Brain pericyte (primary cell): ENCODE measurements at regions not wholly inside any gene's neighbourhood (a gene's known extent, or its start where the extent isn't known, plus 50 kb on each side); places are given as distances from the start of the nearest gene placed in this dataset.
"Not testable (repeated sequence)": the region's sequence is repeated elsewhere in the genome, so short reads cannot be mapped to it uniquely, and the experiment has no call there.

Source experiments
- DNase-seq: peaks from one replicate; pipeline ENCODE4 v3.0.0-alpha.2; 2012; ENCODE audit warnings: low read depth, low spot score

DNA sequence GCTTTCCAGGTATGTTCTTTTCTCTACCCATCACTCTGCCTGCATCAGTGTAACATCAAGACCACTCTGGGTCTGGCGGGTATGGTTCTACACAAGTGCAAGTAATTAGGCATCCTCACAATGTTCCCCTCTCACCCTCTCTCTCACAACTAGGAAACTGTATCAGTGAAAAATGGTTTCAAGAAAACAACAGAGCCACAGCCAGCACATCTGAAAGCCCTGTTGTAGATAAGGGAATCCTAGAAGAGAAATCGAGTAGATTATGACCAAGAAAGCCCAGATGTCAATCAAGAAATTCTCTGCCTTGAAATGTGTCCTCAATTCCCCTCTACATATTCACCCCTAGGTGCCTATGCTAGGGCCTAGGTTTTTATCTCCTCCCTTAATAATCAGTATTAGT is 281.3 kb upstream of the ANKRD50 start:
- no peak for DNase-seq

DNA sequence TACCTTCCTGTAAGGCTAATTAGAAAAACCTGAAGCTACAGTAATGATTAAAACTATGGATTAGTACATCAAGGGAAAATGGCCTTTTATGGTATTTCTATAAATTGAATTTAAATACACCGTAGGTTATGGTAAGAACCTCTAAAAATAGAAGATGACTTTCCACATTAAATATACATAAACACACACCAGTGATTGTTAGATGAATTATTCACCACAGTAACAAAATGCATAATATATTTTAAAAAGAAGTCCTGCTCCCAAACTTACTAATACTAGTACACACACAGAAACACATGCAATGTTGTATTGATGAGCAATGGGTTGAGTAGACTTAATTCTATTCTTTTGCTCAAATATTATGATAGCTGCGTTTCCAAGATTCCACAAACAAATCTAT is 277.9 kb upstream of the ANKRD50 start:
- DNase-seq, result no peak

DNA sequence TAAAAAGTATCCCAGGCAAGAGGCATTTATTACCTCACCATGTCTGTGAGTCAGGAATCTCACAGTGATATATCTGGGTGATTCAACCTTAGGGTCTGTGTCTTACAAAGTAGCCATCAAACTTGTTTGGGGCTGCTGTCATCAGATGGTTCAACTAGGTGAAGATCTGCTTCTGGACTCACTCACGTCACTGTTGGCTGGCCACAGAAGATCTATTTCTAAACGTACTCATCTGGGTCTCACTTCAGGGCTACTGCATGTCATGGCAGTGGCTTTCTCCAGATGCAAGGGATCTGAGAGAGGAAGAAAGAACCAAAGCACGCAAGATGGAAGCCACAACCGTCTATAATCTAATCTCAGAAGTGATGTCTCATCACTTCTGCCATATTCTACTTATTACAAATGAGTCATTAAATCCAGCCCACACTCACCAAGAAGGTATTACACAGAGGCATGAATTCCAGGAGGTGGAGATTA is 267.8 kb upstream of the ANKRD50 start:
- DNase-seq, result no peak

DNA sequence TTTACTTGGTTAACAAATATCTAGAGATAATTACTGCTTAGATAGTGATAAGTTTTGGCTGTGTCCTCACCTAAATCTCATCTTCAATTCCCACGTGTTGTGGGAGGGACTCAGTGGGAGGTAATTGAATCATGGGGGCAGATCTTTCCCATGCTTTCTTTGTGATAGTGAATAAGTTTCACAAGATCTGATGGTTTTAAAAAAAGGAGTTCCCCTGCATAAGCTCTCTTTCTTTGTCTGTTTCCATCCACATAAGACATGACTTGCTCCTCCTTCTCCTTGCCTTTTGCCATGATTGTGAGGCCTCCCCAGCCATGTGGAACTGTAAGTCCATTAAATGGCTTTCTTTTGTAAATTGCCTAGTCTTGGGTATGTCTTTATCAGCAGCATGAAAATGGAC is 266.0 kb upstream of the ANKRD50 start:
- DNase-seq, result not testable (repeated sequence)

DNA sequence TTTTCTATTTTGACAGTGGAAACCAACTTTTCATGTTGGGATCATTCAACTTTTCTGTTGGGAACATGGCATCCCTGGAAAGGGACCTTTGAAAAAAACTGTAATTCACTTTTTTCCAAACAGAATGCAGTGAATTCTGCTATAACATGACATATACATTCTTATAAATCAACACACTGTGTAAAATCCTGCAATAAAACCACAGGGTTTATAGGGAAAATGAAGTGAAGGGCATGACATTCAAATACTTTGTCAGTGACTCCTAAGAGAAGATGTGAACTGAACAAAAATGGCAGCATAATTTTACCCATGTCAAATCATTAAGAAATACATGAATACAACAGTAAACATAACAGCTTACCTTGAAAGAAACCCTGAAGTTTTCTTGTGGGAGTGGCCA is 264.5 kb upstream of the ANKRD50 start:
- no peak for DNase-seq

DNA sequence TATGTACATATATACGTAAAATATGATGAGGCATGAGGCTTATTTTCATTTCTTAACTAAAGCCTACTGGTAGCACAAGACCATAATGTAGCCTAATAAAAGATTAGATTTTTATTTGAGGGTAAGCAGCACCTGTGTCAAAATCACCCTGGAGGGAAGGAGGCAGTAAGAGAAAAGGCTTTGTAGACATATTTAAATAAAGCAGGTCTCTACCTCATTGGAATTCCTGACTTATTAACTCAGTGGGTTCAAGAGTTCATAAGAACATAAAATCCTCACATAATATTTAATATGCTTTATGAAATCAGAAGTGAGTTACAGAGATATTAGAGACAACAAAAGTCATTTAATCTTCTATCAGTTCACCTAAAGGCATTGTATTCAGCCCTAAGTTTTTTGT is 261.6 kb upstream of the ANKRD50 start:
- DNase-seq, result no peak

DNA sequence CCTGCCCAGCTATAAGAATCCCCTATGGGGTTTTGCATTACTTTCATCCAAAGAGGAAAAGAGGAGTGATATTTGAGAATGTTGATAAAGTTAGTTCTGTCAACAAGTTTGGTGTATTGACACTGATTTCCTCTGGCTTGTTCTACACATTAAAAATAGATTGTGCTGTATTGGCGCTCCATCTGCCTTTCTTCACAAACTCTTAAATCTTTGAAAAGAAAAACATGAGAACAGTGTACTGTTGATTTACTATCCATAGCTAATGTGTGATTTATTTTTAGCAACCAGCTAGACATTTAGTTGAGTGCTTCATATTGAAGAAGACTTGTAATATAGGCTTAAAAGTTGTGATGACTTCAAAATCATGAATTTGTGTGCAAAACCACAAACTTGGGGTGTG is 261.2 kb upstream of the ANKRD50 start:
- DNase-seq, result peak; percentile 39

DNA sequence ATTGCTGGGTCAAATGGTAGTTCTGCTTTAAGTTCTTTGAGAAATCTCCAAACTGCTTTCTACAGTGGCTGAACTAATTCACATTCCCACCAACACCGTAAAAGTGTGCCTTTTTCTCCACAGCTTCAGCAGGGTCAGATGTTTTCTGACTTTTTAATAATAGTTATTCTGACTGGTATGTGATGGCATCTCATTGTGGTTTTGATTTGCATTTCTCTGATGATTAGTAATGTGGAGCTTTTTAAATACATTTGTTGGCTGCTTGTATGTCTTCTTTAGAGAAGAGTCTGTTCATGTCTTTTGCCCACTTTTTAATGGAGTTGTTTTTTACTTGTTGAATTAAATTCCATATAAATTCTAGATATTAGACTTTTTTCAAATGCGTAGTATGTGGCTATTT is 257.5 kb upstream of the ANKRD50 start:
- DNase-seq, result no peak

DNA sequence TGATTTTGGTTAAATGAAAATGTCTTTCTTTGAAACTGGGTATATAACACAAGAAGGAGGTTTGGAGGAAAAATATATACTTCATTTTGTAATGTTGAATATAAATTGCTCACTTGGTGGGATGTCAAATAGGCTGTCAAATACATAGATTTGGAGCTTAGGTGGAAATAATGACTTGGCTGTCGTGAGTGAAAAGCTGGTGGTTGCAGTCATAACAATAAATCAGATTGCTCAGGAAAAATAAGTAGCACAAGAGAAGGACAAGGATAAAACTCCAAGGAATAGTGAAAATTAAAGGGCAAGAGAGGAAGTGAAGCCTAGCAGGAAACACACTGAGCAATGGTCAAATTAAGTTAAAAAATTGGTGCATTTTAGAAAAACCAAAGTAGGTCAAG is 253.0 kb upstream of the ANKRD50 start:
- DNase-seq, result no peak

DNA sequence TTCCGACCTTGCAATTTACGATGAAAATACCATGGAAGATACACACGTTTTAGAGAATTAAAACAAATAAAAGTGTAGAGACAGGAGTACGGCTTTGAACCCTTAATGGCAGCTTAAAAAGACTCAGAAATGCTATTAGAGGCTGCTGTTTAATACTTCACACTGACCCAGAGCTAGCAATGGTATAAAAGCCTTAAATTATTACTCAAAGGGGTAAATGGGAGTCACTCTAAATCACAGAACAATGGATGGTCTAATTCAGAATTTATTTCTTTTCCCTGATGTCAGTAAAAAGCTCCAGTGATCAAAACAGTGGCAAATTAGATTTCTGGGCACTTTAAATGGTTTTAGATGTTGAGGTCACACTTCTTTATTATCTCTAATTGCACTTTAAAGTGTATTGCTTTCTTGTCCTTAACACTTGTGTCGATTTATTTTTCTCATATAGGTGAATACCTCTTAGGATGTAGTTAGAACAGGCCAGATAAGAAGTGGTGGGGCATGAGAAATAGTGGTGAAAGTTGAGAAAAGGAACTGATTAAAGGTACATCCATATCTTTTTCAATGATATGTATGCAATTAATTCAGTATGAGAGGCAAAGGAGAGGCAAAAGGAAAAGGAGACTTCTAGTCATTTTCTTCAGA is 252.4 kb upstream of the ANKRD50 start:
- DNase-seq, result no peak

DNA sequence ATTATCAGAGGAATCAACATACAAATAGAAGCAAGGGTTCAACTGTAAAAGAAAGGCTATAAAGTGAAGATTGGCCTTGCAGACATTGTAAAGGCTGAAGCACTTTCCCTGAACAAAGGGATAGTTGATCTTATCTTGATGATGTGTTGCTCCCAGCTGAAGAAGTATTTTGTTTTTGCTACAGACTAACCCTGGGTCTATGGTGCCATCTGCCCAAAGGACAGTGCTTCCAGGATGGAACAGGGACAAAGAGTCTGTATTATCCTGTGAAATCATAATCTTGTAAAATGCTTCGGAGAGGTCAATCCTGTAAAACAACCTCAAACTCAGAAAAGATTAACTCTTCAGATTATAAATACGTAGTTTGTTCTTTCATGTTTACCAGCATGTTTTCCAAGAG is 251.7 kb upstream of the ANKRD50 start:
- no peak for DNase-seq

DNA sequence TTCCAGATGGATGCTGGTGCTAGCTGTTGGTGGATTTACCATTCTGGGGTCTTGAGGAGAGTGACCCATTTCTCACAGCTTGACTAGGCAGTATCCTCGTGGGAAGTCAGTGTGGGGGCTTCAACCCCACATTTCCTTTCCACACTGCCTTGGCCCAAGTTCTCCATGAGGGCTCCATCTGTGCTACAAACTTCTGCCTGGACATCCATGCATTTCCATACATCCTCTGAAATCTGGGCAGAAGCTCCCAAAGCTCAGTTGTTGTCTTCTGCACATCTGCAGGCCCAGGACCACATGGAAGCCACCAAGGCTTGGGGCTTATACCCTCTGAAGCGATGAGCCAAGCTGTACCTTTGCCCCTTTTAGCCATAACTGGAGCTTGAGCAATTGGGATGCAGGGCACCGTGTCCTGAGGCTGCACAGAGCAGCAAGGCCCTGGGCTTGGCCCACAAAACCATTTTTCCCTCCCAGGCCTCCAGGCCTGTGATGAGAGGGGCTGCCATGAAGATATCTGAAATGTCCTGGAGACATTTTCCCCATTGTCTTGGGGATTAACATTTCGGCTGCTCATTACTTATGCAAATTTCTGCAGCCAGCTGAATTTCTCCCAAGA is 248.7 kb upstream of the ANKRD50 start:
- DNase-seq, result no peak

DNA sequence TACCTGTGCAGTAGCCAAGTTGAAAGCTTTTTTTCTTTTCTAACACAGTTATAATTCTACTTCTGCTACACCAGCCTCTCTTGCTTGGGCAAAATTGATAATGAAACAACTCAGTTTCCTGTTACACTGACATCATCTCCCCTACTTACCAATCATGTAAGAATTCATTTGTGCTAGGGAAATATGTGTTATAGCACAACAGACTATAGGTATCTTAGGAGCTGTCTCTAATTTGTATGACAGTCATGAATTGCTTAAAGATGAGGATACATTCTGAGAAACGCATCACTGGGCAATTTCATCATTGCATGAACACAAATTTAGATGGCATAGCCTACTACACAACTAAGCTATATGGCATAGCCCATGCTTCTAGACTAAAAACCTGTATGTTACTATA is 246.3 kb upstream of the ANKRD50 start:
- DNase-seq, result no peak

DNA sequence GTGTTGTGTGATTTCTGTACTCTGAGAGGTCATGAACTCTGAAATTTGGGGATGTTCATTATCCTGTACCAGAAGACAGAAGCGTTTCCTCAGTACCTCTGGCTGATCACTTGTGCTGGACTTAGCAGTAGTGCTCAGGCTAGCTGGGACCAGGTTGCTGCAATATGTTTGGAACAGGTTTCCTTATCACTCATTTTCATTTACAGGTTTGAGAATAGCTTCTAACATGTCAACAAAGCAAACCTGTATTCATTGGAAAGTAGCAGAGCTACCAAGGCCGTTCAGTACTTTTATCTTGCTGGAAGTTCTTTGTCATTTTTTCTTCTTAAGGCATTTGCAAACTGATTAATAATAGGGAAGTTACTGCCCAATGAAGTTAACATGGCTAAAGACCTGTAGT is 242.9 kb upstream of the ANKRD50 start:
- DNase-seq, result no peak

DNA sequence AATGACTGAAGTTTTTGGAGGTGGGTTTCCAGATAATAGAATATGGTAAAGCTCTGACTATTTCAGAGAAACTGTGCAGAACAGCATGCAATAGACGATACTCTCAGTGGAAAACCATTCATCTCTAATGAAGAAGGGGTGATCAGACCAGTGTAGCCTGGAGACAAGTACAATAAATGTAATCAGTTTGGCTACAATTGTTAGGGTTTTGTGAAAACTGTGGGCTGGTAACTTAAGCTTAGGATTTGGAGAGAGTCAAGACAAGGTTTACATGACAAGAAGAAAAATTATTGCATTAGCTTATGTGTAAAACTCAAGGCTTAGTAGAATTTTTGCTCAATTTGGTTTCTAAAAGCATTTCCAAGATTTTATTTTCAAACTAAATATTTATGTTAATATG is 241.5 kb upstream of the ANKRD50 start:
- no peak for DNase-seq

DNA sequence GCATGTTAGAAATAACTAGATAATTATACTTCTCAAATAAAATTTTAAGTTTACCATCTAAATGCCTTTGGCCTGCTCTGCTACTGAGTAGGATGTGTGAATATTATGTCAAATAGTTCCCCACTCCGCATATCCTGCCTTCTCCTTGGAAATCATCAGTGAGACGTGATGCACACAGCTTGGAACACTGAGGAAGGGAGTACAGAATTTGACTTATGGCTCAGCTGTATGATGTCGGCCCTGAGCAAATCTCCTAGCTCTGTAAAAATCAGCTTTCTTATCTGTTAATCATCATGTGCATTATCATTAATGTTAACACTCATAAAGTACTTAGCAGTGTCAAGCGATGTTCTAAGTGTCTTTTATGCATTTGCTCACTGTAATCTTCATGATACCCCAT is 241.0 kb upstream of the ANKRD50 start:
- no peak for DNase-seq

DNA sequence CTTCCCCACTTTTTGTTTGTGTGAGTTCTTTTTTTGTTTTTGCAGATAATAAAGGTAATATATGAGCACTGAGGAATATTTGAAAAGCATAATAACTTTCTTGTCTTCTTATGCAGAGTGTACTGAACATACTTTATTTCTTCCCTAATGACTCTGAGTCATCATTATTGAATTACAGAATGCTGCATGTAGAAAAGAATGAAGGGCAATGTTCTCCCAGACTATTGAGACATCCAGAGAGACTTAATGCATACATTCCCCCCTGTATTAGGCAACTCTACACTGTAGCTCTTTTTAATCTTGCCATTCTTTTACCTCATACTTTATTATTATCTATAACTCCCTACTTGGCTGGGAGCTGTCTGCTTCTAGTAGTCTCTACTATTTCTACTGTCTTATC is 240.5 kb upstream of the ANKRD50 start:
- DNase-seq, result no peak

DNA sequence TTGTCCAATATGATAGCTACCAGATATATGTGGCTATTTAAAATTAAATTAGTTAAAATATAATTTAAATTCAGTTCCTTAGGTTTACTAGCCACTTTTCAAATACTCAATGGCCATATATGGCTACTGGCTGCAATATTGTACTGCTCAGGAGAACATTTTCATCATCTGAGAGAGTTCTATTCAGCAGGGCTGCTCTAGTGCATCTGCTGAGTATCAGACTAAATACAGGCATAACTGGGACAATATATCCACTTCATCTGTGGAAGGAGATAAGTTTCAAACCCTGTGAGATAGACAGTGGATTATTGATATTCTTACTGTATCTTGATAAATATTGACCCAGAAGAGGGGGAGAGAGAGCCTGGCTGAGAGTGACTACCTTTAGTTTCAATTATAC is 240.1 kb upstream of the ANKRD50 start:
- no peak for DNase-seq

DNA sequence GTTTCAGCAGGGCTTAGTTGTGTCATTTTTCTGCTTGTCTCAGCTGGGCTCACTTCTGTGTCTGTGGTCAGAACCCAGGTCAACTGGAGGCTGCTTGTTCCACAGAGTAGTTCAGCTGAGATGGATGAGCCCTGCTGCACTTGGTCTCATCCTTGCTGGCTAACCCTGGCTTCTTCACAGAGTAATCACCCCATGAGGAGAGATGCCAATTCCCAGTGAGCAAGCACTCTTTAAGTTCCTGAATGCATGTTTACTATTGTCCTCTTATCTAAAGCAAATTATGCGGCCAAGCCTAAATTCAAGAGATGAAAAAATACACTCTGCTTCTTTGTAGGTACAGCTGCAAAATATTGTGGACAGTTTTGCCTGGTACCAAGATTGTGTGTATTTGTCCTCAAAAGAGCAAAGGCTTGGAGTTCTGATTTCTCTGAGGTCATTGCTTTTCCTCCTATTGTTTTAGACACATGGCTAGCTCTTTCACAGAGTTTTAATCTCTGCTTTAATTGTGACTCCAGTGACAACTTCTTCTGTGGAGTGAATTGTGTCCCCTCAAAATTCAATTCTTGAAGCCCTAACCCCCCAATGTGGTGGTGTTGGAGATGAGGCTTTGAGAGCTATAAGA is 236.6 kb upstream of the ANKRD50 start:
- no peak for DNase-seq

DNA sequence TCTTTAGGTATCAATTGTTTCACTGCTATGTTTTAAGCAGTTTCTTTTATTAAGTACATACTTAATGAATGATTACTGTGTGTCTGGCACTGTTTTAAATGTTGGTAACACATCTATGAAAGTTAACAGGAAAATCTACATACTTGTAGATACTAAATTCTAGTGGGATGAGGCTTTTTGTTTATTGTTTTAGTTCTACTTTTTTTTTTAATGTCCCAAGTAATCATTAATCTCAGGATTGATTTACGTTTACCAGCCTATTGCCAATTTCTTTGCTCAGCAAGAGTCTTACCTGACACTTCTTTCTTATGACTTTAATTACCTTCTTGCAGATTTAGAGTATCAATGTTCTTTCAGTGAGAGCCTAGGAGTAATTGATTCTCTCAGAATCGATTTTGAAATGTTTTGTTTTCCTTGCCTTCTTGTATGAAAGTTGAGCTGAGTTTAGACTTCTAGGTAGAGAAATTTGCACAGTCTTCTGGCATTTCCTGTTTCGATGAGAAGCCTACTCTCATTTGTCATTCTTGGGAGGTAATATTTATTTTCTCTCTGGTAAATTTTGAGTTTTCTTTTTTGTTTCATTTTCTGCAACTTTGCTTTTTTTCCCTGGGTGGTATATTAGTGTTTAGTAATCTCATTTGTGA is 235.2 kb upstream of the ANKRD50 start:
- no peak for DNase-seq

DNA sequence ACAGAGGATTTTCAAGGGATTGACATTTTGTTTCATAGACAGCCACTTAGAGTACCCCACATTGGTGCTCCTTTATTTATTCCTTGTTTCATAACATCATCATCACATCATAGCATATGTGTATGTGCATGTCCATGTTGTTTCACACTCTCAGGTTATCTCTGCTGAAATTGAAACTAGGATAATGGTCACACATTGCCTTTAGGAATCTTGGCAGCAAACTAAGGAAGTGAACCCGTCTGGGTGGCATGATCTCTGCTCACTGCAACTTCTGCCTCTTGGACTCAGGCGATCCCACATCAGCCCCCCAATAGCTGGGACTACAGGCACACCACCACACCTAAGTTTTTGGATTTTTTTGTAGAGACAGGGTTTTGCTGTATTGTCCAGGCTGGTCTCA is 234.2 kb upstream of the ANKRD50 start:
- no peak for DNase-seq

DNA sequence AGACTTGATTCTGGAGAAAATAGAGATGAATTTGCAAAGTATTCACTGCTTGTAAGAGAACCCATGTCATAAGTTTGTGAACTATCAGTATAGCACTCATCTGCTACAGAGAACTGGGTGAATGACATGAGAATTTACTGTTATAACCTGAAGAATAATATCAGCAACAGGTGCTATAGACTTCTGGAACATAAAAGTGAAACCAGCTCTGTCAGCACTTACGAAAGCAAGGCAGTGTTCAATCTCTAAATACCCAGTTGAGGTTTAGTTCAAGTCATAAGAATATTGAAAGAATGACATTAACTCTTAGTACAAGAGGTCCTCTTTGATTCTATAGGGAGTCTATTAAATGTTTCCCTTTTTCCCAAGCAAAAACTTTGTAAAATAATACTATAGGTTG is 232.9 kb upstream of the ANKRD50 start:
- no peak for DNase-seq

DNA sequence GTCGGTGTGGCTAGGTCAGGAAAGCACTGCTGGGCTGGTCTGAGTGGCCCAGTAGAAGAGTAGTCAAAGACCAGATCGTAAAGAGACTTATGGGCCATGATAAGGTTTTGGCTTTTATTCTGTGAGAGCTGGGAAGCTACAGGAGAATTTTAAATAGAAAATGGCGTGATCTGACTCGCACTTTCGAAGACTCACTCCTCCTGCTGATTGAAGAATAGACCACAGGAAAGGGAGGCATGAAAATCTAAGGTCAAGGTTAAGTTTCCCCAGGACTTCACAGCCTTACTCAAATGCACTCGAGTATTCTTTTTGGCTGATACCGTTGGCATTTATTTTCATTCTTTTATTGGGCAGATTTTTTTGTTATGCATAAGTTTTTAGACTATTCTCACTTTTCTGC is 231.4 kb upstream of the ANKRD50 start:
- DNase-seq, result no peak
